GM18502 (cell line): ENCODE measurements at regions not wholly inside any gene's neighbourhood (a gene's known extent, or its start where the extent isn't known, plus 50 kb on each side); places are given as distances from the start of the nearest gene placed in this dataset.
"Not testable (repeated sequence)": the region's sequence is repeated elsewhere in the genome, so short reads cannot be mapped to it uniquely, and the experiment has no call there.

Experiments
- ATAC-seq: cut with Tn5 transposase; IDR thresholded peaks from one replicate; pipeline ENCODE4 v1.9.1; 2021; ENCODE audit warnings: mild to moderate bottlenecking; ENCODE audit not compliant: unreplicated experiment, poor library complexity

- no peak for ATAC-seq
Observed at GRCh38 chr20:12177657-12178293, 260.1 kb downstream of the BTBD3 start.

DNA sequence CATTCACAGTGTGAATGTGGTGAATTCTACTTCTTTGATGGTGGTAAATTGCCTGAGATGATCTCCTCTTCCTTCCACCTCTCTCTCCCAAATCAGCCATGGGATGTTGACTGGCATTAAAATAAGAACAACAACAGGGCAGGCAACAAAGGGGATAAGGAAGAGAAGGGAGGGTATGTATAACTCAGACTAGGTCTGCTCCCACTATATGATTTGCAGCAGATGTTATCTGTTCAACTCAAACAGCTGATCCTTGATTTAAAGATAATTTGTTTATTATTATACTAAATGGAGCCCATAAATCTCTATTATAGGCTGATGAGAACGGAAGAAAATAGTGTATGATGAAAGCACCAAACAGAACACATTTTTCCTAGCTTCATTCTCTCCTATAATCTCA, 262.0 kb downstream of the BTBD3 start:
- ATAC-seq, result no peak

DNA sequence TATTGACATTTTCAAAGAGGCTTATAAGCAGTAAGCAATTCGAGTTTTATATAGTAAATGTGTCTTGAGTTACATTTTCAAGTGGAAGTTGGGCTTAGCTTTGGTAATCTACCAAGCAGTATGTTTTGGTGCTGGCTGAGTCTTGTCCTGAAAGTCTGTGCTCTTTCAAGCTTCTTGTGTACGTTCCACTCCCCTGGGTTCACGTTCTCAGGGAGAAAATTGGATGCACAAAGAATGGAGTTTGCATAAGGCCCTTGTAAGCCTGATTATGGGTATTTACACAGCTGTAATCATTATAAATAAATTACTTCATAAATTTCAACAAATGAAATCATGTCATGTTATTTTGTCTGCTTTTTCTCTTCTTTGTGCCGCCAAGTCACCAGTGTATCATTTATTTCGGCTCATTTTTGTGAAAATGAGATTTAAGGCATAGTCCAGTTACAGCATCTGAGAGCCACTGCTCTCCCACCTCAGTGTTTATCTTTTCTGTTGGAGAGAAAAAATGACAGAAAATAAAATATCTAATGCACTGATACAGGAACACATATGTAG, 262.5 kb downstream of the BTBD3 start:
- ATAC-seq, result no peak

DNA sequence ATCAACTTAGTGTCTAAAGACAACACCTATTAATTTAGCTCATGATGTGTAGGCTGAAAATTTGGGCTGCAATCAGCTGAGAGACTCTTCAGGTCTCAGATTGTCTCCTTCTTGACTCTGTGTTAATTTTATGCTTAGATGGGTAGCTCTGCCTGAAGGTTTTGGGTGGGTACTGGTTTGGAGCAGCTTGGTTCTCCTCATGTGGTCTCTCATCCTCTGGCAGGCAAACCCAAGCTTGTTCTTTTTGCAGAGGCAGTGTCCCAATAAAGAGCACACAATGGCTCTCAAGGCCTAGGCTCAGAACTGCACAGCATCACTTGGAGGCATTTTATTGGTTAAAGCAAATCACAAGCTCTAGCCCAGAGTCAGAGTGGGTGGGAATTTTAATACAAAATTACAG, 280.6 kb downstream of the BTBD3 start:
- no peak for ATAC-seq

DNA sequence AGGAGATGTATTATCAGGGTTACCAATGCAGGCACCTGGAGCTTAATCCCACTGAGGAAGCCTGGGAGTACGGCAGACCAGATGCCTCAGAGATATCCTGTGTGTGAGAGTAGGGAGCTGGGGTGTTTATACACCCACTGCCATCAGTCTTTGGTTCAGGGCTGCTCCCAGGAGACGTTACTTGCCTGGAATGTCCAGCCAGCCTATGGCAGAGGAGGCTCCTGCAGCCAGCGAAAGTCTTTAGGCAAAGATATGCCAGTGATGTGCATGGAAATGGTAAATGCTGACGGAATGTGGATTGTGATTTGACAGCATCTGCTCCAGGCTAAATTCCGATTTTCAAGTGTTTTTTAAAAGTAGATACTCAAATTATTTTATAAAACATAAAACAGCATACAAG, 282.0 kb downstream of the BTBD3 start:
- ATAC-seq, result no peak

DNA sequence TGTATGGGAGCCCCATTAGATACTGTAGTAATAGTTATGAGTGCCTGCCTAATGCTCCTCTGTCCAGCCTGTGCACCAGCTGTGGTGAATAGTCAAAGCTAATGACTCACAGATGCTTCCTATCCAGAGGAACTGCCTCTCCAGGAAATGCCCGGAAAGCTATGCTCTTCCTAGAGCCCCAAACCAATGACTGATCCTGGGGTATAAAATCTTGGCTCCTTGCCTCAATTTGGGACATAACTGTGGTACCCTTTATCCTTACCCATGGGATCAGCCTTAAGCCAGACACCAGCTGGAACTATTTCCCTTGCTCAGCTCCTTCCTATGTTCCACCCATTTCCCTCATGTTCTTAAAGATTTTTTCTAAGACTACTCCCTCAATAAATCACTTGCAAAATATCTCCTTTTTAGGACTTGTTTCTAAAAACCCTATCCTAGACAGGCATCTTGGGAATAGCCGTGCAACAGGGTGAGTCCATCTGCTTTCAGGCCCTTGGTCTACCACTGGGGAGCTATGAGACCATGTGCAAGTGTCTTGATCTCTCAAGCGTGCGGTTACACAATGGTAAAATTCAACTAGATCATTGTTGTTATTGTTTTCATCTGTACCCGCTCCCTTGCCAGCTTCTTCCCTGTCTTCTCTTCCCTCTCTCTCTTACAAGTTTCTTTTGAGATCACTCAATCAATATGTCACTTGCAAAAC, 283.7 kb downstream of the BTBD3 start:
- ATAC-seq, result no peak

GRCh38 chr20:12203399-12203798, 285.7 kb downstream of the BTBD3 start:
- ATAC-seq, result no peak

GRCh38 chr20:12203981-12204380, 286.3 kb downstream of the BTBD3 start:
- no peak for ATAC-seq

DNA sequence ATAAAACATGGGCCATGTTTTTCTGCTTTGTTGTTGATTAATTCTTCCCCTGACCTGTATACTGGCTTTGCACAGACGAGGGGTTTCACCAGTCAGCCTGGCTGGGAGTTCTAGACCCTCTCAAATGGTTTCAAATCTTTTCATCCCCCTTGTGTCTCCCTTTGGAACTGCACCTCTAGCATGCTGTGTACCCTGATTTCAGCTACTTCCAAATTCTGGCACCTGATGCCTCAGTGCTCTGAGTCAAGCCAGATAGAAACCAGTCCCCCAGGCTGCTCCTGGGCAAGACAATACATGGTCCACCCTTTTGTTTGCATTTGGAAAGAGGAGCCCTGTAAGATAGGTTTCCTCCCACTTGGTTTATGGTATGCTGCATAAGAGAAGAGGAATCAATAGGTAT, 290.2 kb downstream of the BTBD3 start:
- no peak for ATAC-seq

DNA sequence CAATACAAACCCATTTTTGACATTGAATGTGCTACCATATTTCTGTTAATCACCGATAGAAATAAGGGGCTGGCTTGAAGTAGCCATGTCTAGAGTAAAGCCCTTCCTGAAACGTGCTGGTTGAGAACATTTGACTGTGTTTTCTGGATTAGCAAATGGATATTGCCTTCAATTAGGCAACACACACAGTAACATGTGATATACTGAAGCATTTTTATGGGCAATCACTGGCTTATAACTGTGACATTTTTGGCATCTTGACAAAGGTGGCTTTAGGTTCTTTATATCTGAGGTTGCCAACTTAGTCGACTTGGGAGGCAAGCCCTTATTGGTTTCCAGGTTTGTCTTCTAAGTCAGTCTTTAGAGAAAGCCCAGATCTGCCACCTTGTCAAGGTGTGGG, 292.9 kb downstream of the BTBD3 start:
- ATAC-seq, result no peak

DNA sequence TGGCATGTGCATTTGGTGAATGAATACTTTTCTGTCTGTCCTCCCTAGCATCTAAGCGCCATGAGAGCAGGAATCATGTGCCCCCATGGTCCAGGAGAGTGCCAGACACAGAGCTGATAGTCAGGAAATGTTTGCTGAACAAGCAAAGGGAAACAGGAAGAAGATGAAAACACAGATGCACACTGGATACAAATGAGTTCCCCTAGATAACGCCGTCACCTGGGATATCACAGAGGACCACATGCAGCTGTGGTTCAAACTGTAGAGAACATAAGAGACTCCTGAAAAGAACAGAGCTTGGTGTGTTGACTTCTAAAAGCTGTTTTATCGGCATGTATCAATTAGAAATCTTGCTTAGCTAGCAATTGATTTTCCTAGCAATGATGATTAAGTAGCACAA, 293.7 kb downstream of the BTBD3 start:
- no peak for ATAC-seq

DNA sequence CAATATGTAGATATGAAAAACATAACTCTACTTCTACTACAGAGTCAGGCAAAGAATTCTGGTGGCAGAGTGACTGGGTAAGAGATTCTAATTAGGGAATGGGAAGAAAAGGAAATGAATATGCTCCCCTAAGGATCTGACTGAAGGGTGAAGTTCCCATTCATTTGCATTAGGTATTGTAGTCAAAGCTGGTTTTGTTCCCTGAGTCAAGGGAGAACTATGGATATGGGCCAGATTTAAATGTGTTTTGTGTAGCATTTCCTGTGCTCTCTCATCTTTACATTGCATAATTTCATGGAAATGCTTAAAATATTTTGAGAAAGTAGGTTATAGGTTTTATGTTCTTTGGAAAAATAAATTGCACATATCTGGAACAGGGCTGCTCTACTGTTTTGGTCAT, 299.7 kb downstream of the BTBD3 start:
- no peak for ATAC-seq

DNA sequence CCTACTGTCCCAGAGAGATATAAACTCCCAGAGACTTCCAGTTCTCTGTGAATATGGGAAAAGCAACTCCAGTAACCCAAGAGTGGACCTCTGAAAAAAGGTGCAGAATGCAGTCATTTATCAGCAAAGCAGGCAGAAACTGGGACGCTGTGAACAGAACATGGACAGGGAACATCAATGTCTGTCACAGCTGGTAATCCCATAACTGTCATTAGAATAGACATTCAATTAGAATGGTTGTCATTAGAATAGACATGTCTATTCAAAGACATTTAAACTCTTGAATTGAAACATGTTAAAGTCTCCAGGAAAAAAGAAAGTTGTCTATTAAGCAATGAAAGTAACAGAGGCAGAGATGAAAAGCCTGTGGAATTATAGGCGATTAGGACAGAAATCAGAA, 302.1 kb downstream of the BTBD3 start:
- ATAC-seq, result no peak

- ATAC-seq, result no peak
Observed at GRCh38 chr20:12223057-12223456, 305.4 kb downstream of the BTBD3 start.

- ATAC-seq, result no peak
Observed at GRCh38 chr20:12225898-12226297, 308.2 kb downstream of the BTBD3 start.

GRCh38 chr20:12229891-12230290, 312.2 kb downstream of the BTBD3 start:
- no peak for ATAC-seq

- ATAC-seq, result no peak
Observed at GRCh38 chr20:12237772-12238171, 320.1 kb downstream of the BTBD3 start.

GRCh38 chr20:12241065-12241464, 323.4 kb downstream of the BTBD3 start:
- no peak for ATAC-seq

DNA sequence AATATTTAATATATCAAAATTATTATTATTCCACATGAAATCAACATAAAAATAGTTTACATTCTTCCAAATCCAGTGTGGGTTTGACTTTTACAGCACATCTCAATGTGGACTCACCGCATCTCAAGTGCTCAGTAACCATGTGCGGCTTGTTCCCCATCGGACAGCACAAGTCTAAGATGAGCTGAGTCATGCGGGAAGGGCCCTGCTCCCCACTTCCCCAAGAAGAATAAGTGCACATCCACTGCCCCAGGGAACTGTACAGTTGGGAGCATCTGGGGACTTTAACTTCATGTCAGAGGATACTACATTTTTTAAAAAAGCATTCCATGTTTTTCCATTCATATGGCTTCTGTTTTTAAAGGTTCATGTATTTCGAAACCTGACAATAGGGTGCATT, 325.6 kb downstream of the BTBD3 start:
- ATAC-seq, result no peak

DNA sequence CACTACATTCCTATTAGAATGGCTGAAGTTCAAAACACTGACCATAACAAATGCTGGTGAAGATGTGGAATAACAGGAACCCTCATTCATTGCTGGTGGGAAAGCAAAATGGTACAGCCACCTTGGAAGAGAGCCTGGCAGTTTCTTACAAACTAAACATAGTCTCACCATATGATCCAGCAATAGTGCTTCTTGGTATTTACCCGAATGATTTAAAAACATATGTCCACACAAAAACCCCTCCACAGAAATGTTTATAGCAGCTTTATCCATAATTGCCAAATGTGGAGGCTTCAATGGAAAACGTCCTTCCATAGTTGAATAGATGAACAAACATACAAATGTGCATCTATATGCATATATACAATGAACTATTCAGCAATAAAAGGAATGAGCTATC, 330.8 kb downstream of the BTBD3 start:
- ATAC-seq, result no peak

GRCh38 chr20:12250661-12251060, 333.0 kb downstream of the BTBD3 start:
- not testable (repeated sequence) for ATAC-seq

DNA sequence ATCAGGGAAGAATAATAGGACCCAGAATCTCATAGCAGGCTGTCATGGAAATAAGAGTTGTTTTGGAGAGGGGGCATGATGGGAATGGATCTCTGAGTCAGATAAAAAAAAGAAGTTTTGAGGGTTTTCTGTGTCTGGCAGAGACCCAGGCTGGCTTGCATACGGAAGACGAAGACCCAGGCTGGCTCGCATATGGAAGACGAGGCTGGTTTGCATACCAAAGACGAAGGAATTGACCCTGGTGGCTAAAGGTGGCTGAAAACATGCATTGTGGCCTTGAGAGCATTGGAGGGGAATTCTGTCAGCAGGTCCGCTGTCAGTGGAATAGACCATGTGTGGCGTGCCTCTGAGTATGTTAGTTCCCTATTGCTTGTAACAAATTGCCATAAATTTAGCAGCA, 335.1 kb downstream of the BTBD3 start:
- ATAC-seq, result no peak
